ENCODE measurements at regions not wholly inside any gene's neighbourhood (a gene's known extent, or its start where the extent isn't known, plus 50 kb on each side); places are given as distances from the start of the nearest gene placed in this dataset.
A peak's percentile ranks its signal among the peaks of the same experiment; 100 is the strongest.

GRCh38 chr20:56943946-56944945 lies 315.1 kb downstream of the TFAP2C start:
- WGBS, 2 donors (ENCODE audit: low coverage in 1 of 2), result 39 to 47% methylated on average over 15 to 17 of the region's 17 CpGs
- TF ChIP-seq EP300 (IDR thresholded peaks at IDR 0.05; ENCODE audit: low read depth) (no peak), CTCF (IDR thresholded peaks at IDR 0.05) (no peak), POLR2A (IDR thresholded peaks at IDR 0.05) (no peak), POLR2AphosphoS5 (IDR thresholded peaks at IDR 0.05) (no peak)
- intact Hi-C loops (cut with DNase I; ENCODE audit: low total_unique reads) (no loop called here), in situ Hi-C loops (cut with MboI; ENCODE audit: low pct_ligation_motif_present in 1 of 4, low pct_unique_long_range_greater_than_20kb in 1 of 4, low sequenced_read_pairs in 3 of 4) (no loop called here)
- no peak for DNase-seq
- peaks cover 0 to 4% (median 0%) of the 10 kb centered on the region in 4 donors for H3K4me1 ChIP-seq
- H3K4me3 ChIP-seq, result no peak overlapping the region
- H3K27ac ChIP-seq, result no peak overlapping the region
- H3K9me3 ChIP-seq, result no peaks in the 10 kb centered on the region
- peaks cover 18% of the 10 kb centered on the region for H3K27me3 ChIP-seq
- no peaks in the 10 kb centered on the region for H3K36me3 ChIP-seq

- in situ Hi-C loops (cut with MboI; ENCODE audit: low pct_ligation_motif_present in 1 of 4, low pct_unique_long_range_greater_than_20kb in 1 of 4, low sequenced_read_pairs in 3 of 4), result no loop called here
- intact Hi-C loops (cut with DNase I; ENCODE audit: low total_unique reads), result no loop called here
- peaks cover 18% of the 10 kb centered on the region for H3K27me3 ChIP-seq
Observed at GRCh38 chr20:56945057-56945456, 316.0 kb downstream of the TFAP2C start.

GRCh38 chr20:56945901-56946300 lies 316.8 kb downstream of the TFAP2C start:
- Histone ChIP-seq H3K36me3 (no peaks in the 10 kb centered on the region), H3K27me3 (peaks cover 18% of the 10 kb centered on the region), H3K4me1 (peaks cover 0 to 4% (median 0%) of the 10 kb centered on the region in 4 donors), H3K9me3 (no peaks in the 10 kb centered on the region), H3K4me3 (no peak overlapping the region), H3K27ac (no peak overlapping the region)
- 63 to 71% methylated on average over 4 to 5 of the region's 5 CpGs for WGBS, 2 donors (ENCODE audit: low coverage in 1 of 2)
- in situ Hi-C loops (cut with MboI; ENCODE audit: low pct_ligation_motif_present in 1 of 4, low pct_unique_long_range_greater_than_20kb in 1 of 4, low sequenced_read_pairs in 3 of 4), result no loop called here
- intact Hi-C loops (cut with DNase I; ENCODE audit: low total_unique reads), result no loop called here
- TF ChIP-seq EP300 (IDR thresholded peaks at IDR 0.05; ENCODE audit: low read depth) (no peak), POLR2AphosphoS5 (IDR thresholded peaks at IDR 0.05) (no peak), CTCF (IDR thresholded peaks at IDR 0.05) (no peak), POLR2A (IDR thresholded peaks at IDR 0.05) (no peak)
- DNase-seq, result no peak

More at GRCh38 chr20:56945057-56945456, 316.0 kb downstream of the TFAP2C start:
- H3K36me3 ChIP-seq, result no peaks in the 10 kb centered on the region
- H3K4me1 ChIP-seq, result peaks cover 0 to 4% (median 0%) of the 10 kb centered on the region in 4 donors
- WGBS, 2 donors (ENCODE audit: low coverage in 1 of 2), result 0 to 36% methylated on average over 2 to 5 of the region's 5 CpGs
- TF ChIP-seq POLR2A (IDR thresholded peaks at IDR 0.05) (no peak), CTCF (IDR thresholded peaks at IDR 0.05) (peak in 1 of 5 experiments; percentile 17)
- no peak overlapping the region for H3K27ac ChIP-seq
- H3K9me3 ChIP-seq, result no peaks in the 10 kb centered on the region
- no peak overlapping the region for H3K4me3 ChIP-seq
- DNase-seq, result no peak

- in situ Hi-C loops (cut with MboI; ENCODE audit: low pct_ligation_motif_present in 1 of 4, low pct_unique_long_range_greater_than_20kb in 1 of 4, low sequenced_read_pairs in 3 of 4) (no loop called here), intact Hi-C loops (cut with DNase I; ENCODE audit: low total_unique reads) (no loop called here)
- Histone ChIP-seq H3K36me3 (no peaks in the 10 kb centered on the region), H3K4me3 (no peak overlapping the region), H3K27me3 (peaks cover 24% of the 10 kb centered on the region), H3K4me1 (peaks cover 0 to 4% (median 0%) of the 10 kb centered on the region in 4 donors), H3K27ac (no peak overlapping the region), H3K9me3 (no peaks in the 10 kb centered on the region)
- no peak for DNase-seq
- WGBS, 2 donors (ENCODE audit: low coverage in 1 of 2), result 73% methylated on average over 6 of the region's 6 CpGs; no CpG with 5 or more reads in 1 of the 2 donors
- TF ChIP-seq EP300 (IDR thresholded peaks at IDR 0.05; ENCODE audit: low read depth), result no peak
- no peak for TF ChIP-seq CTCF (IDR thresholded peaks at IDR 0.05)
- TF ChIP-seq POLR2AphosphoS5 (IDR thresholded peaks at IDR 0.05), result no peak
- TF ChIP-seq POLR2A (IDR thresholded peaks at IDR 0.05), result no peak
Observed at GRCh38 chr20:56949318-56949717, 317.1 kb downstream of the BMP7 start.
